GM12891 (cell line): ENCODE measurements at regions not wholly inside any gene's neighbourhood (a gene's known extent, or its start where the extent isn't known, plus 50 kb on each side); places are given as distances from the start of the nearest gene placed in this dataset.

ENCODE experiments used
- PAX5 ChIP-seq: IDR thresholded peaks from 2 replicates; pipeline ENCODE4 v1.6.1; 2011; ENCODE audit warnings: low read length, moderate library complexity, mild to moderate bottlenecking; ENCODE audit not compliant: insufficient read depth, severe bottlenecking
- POLR2A ChIP-seq: IDR thresholded peaks from 2 replicates; pipeline ENCODE4 v1.6.1; 2011; ENCODE audit warnings: low read depth, low read length, control low read depth
- POLR2AphosphoS5 ChIP-seq: IDR thresholded peaks from 2 replicates; pipeline ENCODE4 v1.6.1; 2011; ENCODE audit warnings: low read depth, low read length, control low read depth
- POU2F2 ChIP-seq: IDR thresholded peaks from 2 replicates; pipeline ENCODE4 v1.6.1; 2011; ENCODE audit warnings: low read depth, mild to moderate bottlenecking, control low read depth, low read length, moderate library complexity
- SPI1 ChIP-seq: IDR thresholded peaks from 2 replicates; pipeline ENCODE4 v1.6.1; 2011; ENCODE audit warnings: low read depth, low read length, control low read depth
- TAF1 ChIP-seq: IDR thresholded peaks from 2 replicates; pipeline ENCODE4 v1.6.1; 2011; ENCODE audit warnings: low read depth, low read length, control low read depth

DNA sequence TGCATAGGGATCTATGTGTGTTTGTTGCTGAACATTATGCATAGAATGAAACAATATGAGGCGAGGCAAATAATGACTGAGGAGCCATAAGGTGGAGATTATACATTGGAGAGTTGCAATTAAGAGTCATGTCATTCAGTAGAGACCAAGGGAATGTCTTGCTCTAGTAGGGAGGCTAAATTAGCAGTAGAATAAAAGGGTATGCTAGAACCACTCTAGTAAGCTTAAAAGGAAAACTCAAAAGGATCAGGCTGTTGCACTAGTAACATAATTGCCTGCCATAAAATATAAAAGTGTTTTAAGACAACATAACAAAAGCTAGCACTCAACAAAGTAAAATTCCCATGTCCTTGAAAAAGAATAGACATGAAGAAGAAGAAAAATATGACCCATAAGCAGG is 586.2 kb upstream of the DIAPH2 start:
- TF ChIP-seq POLR2A: no peak
- no peak for TF ChIP-seq POLR2AphosphoS5
- TF ChIP-seq POU2F2: no peak
- TF ChIP-seq TAF1: no peak
- TF ChIP-seq SPI1: no peak
- no peak for TF ChIP-seq PAX5
